HepG2 (cell line): ENCODE measurements at regions not wholly inside any gene's neighbourhood (a gene's known extent, or its start where the extent isn't known, plus 50 kb on each side); places are given as distances from the start of the nearest gene placed in this dataset.

Experiments
- ATAC-seq: fragments of 200-7000 bp; cut with Tn5 transposase; 3 replicates; pipeline ENCODE4 v1.9.1; 2020; ENCODE audit warnings: mild to moderate bottlenecking, moderate library complexity
- BruUV-seq: library from RNA; stranded (reverse); fragments of 400-500 nt; replicated peaks from 2 replicates; lab custom pipeline; 2021; lab: Mats Ljungman, UMichigan
- CTCF ChIA-PET: fragments of 300-600 bp; formaldehyde crosslinking; extraction: SDS; loops from one replicate; lab custom pipeline; 2021; ENCODE audit warnings: low total read pairs, inconsistent platforms, low intra/inter-chr PET ratio; lab: Yijun Ruan, JAX
- POLR2A ChIA-PET: fragments of 350-600 bp; sonication (Branson Sonifier 250); formaldehyde crosslinking; loops from one replicate; lab custom pipeline; 2020; ENCODE audit warnings: antibody characterized with exemption, inconsistent platforms; lab: Yijun Ruan, JAX
- DNase-seq: peaks from one replicate; pipeline ENCODE4 v3.0.0-alpha.2; 2015; ENCODE audit warnings: low spot score
- FAIRE-seq: peaks from 3 replicates; lab custom pipeline; 2011; peaks lifted over from hg19 to GRCh38; lab: Jason Lieb, UNC
- H2AFZ ChIP-seq: one replicate; pipeline ENCODE4 v1.6.1; 2011; ENCODE audit warnings: low read length, inconsistent platforms
- H3K27ac ChIP-seq: fragments of 300-600 bp; 3 replicates; pipeline ENCODE4 v1.8.0; 2011; ENCODE audit warnings: mixed run types, mild to moderate bottlenecking, mixed read lengths, low read length, inconsistent platforms; ENCODE audit not compliant: insufficient read depth; ENCODE audit errors: extremely low read length
- H3K27me3 ChIP-seq, 2 experiments: fragments of 200-600 bp in 1 of 2; 2 replicates in 1 of 2; 3 replicates in 1 of 2; pipeline versions ENCODE4 v1.6.0 to v1.8.0; 2011; ENCODE audit warnings: low read length in 2 of 2, mild to moderate bottlenecking in 2 of 2, moderate library complexity in 2 of 2, inconsistent platforms in 1 of 2; ENCODE audit not compliant: insufficient read depth in 2 of 2, control insufficient read depth in 1 of 2
- H3K36me3 ChIP-seq, 2 experiments: fragments of 200-600 bp in 1 of 2; replicated peaks in 1 of 2; 2 replicates in 1 of 2; 3 replicates in 1 of 2; pipeline versions ENCODE4 v1.5.1 to v1.8.0; 2011; ENCODE audit warnings: low read length in 2 of 2, inconsistent platforms in 1 of 2; ENCODE audit not compliant: insufficient read depth in 2 of 2, control insufficient read depth in 1 of 2
- H3K4me1 ChIP-seq: 2 replicates; pipeline ENCODE4 v1.5.1; 2012; ENCODE audit warnings: low read length, inconsistent platforms; ENCODE audit not compliant: insufficient read depth
- H3K4me2 ChIP-seq: 2 replicates; pipeline ENCODE4 v1.6.0; 2011; ENCODE audit warnings: low read depth, low read length, inconsistent platforms
- H3K4me3 ChIP-seq, 3 experiments: fragments of 200-600 bp in 1 of 3; sonication (generic), shearing (Covaris generic) in 1 of 3; replicated peaks in 1 of 3; 2 replicates each; pipeline ENCODE4 v1.5.1; 2011 to 2016; ENCODE audit warnings: low read length in 3 of 3, inconsistent platforms in 2 of 3, low read depth in 2 of 3, mild to moderate bottlenecking in 2 of 3, control low read depth in 1 of 3, mixed read lengths in 1 of 3; ENCODE audit not compliant: insufficient read depth in 1 of 3
- H3K79me2 ChIP-seq: one replicate; pipeline ENCODE4 v1.6.1; 2011; ENCODE audit warnings: low read length, inconsistent platforms; ENCODE audit not compliant: insufficient read depth
- H3K9ac ChIP-seq: 2 replicates; pipeline ENCODE4 v1.6.0; 2011; ENCODE audit warnings: mild to moderate bottlenecking, low read depth, low read length, inconsistent platforms; ENCODE audit not compliant: insufficient read depth
- H3K9me3 ChIP-seq: 2 replicates; pipeline ENCODE4 v1.5.1; 2012; ENCODE audit warnings: mild to moderate bottlenecking, low read length
- H4K20me1 ChIP-seq: 2 replicates; pipeline ENCODE4 v1.6.0; 2011; ENCODE audit warnings: inconsistent platforms, mild to moderate bottlenecking, low read length, moderate library complexity; ENCODE audit not compliant: insufficient read depth
- HOXA9 ChIP-seq: sonication (generic); formaldehyde crosslinking; IDR thresholded peaks from 2 replicates; pipeline ENCODE4 v1.8.1; 2022; ENCODE audit warnings: missing genetic modification reagents, mild to moderate bottlenecking, moderate library complexity, borderline replicate concordance
- POLR2G ChIP-seq: fragments of 200-400 bp; formaldehyde crosslinking; IDR thresholded peaks from 2 replicates; pipeline ENCODE4 v1.6.1; 2018; ENCODE audit warnings: mild to moderate bottlenecking, low read depth, low read length, moderate library complexity
- SMARCC2 ChIP-seq: fragments of 450-650 bp; IDR thresholded peaks from 2 replicates; pipeline ENCODE4 v1.6.1; 2017; ENCODE audit warnings: antibody characterized with exemption, mild to moderate bottlenecking
- ZFX ChIP-seq: sonication (generic); formaldehyde crosslinking; IDR thresholded peaks from 2 replicates; pipeline ENCODE4 v1.4.0; 2020; ENCODE audit warnings: mild to moderate bottlenecking, low read depth, missing genetic modification reagents, moderate library complexity
- ZNF143 ChIP-seq: sonication (generic); formaldehyde crosslinking; IDR thresholded peaks from 2 replicates; pipeline ENCODE4 v1.4.0; 2020; ENCODE audit warnings: missing genetic modification reagents
- ZNF615 ChIP-seq: sonication (generic); formaldehyde crosslinking; IDR thresholded peaks from 2 replicates; pipeline ENCODE4 v1.5.0; 2020; ENCODE audit warnings: mild to moderate bottlenecking, missing genetic modification reagents, borderline replicate concordance
- ZNF782 ChIP-seq: sonication (generic); formaldehyde crosslinking; IDR thresholded peaks from 2 replicates; pipeline ENCODE4 v1.4.0; 2020; ENCODE audit warnings: missing genetic modification reagents, mild to moderate bottlenecking, borderline replicate concordance
- ZNF891 ChIP-seq: sonication (generic); formaldehyde crosslinking; IDR thresholded peaks from 2 replicates; pipeline ENCODE4 v1.5.0; 2020; ENCODE audit warnings: mild to moderate bottlenecking, missing genetic modification reagents
- WGBS: methylation state at CpG from one replicate; pipeline ENCODE4 v1.1.6; 2017; ENCODE audit warnings: low lambda C conversion rate; 5-methylcytosine and 5-hydroxymethylcytosine counted together
- in situ Hi-C: cut with HindIII; loops from 2 replicates; pipeline ENCODE4 v1.10.0; 2017; ENCODE audit warnings: low pct_unique_long_range_greater_than_20kb; ENCODE audit not compliant: extremely low pct_ligation_motif_present
- intact Hi-C: fragments of 100-400 bp; cut with micrococcal nuclease; formaldehyde crosslinking; loops from one replicate; pipeline ENCODE4 v1.10.0; 2022; ENCODE audit not compliant: unreplicated experiment
- TF ChIP-seq, protein P1 (sequence below): sonication (generic); formaldehyde crosslinking; IDR thresholded peaks from 2 replicates; pipeline ENCODE4 v1.5.0; 2020; ENCODE audit warnings: mild to moderate bottlenecking, missing genetic modification reagents, borderline replicate concordance
- TF ChIP-seq, protein P2 (sequence below): IDR thresholded peaks from 2 replicates; pipeline ENCODE4 v1.6.1; 2012; ENCODE audit warnings: low read length, improper control_type of control experiment
- TF ChIP-seq, protein P3 (sequence below): IDR thresholded peaks from 2 replicates; pipeline ENCODE4 v1.6.1; 2016; ENCODE audit warnings: low read depth, control low read depth
- TF ChIP-seq, protein P4 (sequence below): sonication (generic); formaldehyde crosslinking; IDR thresholded peaks from 2 replicates; pipeline ENCODE4 v1.4.0; 2020; ENCODE audit warnings: mild to moderate bottlenecking, low read depth, missing genetic modification reagents

DNA sequence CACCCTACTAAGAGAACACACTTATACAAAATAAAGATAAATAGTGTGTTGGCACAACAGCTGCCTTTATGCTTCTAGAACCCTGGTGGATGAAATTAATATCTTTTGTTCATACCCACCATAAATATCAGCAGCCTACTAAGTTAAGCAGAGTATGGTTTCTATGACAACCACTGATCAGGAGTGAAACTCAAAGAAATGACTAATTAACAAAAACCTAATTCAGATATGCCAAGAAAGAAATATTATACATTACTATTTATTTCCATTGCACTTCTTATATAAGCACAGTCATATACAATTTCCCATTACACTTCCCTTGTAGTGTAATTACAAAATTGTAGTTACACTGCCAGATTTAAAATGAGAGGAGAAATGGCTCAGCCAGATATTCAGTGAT lies 164.1 kb upstream of the CDKN3 start (continued):
- TF ChIP-seq, protein P1, sequence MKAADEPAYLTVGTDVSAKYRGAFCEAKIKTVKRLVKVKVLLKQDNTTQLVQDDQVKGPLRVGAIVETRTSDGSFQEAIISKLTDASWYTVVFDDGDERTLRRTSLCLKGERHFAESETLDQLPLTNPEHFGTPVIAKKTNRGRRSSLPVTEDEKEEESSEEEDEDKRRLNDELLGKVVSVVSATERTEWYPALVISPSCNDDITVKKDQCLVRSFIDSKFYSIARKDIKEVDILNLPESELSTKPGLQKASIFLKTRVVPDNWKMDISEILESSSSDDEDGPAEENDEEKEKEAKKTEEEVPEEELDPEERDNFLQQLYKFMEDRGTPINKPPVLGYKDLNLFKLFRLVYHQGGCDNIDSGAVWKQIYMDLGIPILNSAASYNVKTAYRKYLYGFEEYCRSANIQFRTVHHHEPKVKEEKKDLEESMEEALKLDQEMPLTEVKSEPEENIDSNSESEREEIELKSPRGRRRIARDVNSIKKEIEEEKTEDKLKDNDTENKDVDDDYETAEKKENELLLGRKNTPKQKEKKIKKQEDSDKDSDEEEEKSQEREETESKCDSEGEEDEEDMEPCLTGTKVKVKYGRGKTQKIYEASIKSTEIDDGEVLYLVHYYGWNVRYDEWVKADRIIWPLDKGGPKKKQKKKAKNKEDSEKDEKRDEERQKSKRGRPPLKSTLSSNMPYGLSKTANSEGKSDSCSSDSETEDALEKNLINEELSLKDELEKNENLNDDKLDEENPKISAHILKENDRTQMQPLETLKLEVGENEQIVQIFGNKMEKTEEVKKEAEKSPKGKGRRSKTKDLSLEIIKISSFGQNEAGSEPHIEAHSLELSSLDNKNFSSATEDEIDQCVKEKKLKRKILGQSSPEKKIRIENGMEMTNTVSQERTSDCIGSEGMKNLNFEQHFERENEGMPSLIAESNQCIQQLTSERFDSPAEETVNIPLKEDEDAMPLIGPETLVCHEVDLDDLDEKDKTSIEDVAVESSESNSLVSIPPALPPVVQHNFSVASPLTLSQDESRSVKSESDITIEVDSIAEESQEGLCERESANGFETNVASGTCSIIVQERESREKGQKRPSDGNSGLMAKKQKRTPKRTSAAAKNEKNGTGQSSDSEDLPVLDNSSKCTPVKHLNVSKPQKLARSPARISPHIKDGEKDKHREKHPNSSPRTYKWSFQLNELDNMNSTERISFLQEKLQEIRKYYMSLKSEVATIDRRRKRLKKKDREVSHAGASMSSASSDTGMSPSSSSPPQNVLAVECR (CRISPR knock-in tag) = no peak
- no peak for TF ChIP-seq ZNF891 (CRISPR knock-in tag)
- TF ChIP-seq, protein P2, sequence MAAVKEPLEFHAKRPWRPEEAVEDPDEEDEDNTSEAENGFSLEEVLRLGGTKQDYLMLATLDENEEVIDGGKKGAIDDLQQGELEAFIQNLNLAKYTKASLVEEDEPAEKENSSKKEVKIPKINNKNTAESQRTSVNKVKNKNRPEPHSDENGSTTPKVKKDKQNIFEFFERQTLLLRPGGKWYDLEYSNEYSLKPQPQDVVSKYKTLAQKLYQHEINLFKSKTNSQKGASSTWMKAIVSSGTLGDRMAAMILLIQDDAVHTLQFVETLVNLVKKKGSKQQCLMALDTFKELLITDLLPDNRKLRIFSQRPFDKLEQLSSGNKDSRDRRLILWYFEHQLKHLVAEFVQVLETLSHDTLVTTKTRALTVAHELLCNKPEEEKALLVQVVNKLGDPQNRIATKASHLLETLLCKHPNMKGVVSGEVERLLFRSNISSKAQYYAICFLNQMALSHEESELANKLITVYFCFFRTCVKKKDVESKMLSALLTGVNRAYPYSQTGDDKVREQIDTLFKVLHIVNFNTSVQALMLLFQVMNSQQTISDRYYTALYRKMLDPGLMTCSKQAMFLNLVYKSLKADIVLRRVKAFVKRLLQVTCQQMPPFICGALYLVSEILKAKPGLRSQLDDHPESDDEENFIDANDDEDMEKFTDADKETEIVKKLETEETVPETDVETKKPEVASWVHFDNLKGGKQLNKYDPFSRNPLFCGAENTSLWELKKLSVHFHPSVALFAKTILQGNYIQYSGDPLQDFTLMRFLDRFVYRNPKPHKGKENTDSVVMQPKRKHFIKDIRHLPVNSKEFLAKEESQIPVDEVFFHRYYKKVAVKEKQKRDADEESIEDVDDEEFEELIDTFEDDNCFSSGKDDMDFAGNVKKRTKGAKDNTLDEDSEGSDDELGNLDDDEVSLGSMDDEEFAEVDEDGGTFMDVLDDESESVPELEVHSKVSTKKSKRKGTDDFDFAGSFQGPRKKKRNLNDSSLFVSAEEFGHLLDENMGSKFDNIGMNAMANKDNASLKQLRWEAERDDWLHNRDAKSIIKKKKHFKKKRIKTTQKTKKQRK = no peak
- no peak for TF ChIP-seq POLR2G
- TF ChIP-seq, all 625 proteins: peak for 0

DNA sequence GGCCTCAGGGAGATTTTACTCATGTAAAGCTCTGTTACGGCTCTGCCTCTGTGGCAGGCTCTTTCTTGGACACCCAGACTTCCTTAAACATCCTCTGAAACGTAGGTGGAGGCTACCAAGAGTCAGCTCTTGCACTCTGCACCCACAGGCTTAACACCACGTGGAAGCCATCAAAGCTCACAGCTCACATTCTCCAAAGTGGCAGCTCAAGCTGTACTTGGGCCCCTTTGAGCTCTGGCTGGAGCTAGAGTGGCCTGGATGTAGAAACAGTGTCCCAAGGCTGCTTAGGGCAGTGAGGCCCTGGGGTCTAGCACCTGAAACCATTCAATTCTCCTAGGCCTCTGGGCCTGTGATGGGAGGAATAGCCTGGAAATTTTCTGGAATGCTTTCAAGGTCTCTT lies 155.3 kb upstream of the CDKN3 start:
- in situ Hi-C loops (no loop called here), intact Hi-C loops (no loop called here)
- Histone ChIP-seq H3K4me3 (no peak overlapping the region), H3K27me3 (no peaks in the 10 kb centered on the region), H3K36me3 (no peaks in the 10 kb centered on the region), H3K4me2 (no peak overlapping the region), H3K79me2 (no peaks in the 10 kb centered on the region), H2AFZ (peak overlapping the region; percentile 23), H3K27ac (no peak overlapping the region), H3K9me3 (no peaks in the 10 kb centered on the region), H3K9ac (no peak overlapping the region), H3K4me1 (peaks cover 17% of the 10 kb centered on the region), H4K20me1 (no peaks in the 10 kb centered on the region)
- ChIA-PET POLR2A (no interaction called here), CTCF (no interaction called here)
- DNase-seq (no peak), FAIRE-seq (no peak), ATAC-seq (peak; percentile 82)
- WGBS = 22% methylated on average over 3 of the region's 3 CpGs
- no TSS peak for BruUV-seq
- TF ChIP-seq ZNF782 (CRISPR knock-in tag) (no peak), SMARCC2 (no peak), ZNF143 (CRISPR knock-in tag) (no peak), ZFX (CRISPR knock-in tag) (peak; percentile 30; the same call in 1 of the 2 replicates), ZNF615 (no peak), HOXA9 (CRISPR knock-in tag) (no peak)
- TF ChIP-seq, protein P3, sequence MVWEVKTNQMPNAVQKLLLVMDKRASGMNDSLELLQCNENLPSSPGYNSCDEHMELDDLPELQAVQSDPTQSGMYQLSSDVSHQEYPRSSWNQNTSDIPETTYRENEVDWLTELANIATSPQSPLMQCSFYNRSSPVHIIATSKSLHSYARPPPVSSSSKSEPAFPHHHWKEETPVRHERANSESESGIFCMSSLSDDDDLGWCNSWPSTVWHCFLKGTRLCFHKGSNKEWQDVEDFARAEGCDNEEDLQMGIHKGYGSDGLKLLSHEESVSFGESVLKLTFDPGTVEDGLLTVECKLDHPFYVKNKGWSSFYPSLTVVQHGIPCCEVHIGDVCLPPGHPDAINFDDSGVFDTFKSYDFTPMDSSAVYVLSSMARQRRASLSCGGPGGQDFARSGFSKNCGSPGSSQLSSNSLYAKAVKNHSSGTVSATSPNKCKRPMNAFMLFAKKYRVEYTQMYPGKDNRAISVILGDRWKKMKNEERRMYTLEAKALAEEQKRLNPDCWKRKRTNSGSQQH (CRISPR knock-in tag) = no peak
- TF ChIP-seq, protein P4, sequence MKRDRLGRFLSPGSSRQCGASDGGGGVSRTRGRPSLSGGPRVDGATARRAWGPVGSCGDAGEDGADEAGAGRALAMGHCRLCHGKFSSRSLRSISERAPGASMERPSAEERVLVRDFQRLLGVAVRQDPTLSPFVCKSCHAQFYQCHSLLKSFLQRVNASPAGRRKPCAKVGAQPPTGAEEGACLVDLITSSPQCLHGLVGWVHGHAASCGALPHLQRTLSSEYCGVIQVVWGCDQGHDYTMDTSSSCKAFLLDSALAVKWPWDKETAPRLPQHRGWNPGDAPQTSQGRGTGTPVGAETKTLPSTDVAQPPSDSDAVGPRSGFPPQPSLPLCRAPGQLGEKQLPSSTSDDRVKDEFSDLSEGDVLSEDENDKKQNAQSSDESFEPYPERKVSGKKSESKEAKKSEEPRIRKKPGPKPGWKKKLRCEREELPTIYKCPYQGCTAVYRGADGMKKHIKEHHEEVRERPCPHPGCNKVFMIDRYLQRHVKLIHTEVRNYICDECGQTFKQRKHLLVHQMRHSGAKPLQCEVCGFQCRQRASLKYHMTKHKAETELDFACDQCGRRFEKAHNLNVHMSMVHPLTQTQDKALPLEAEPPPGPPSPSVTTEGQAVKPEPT = no peak
